GM12878 (cell line): ENCODE measurements at regions not wholly inside any gene's neighbourhood (a gene's known extent, or its start where the extent isn't known, plus 50 kb on each side); places are given as distances from the start of the nearest gene placed in this dataset.

Source experiments
- ATF7 ChIP-seq: fragments of 450-650 bp; IDR thresholded peaks from 2 replicates; pipeline ENCODE4 v1.6.1; 2016; ENCODE audit warnings: low read depth, mild to moderate bottlenecking
- HDAC2 ChIP-seq: fragments of 200-600 bp; sonication (generic); IDR thresholded peaks from 2 replicates; pipeline ENCODE4 v1.6.1; 2017
- RFX5 ChIP-seq: IDR thresholded peaks from 2 replicates; pipeline ENCODE4 v1.6.1; 2011; ENCODE audit warnings: low read depth, low read length, improper control_type of control experiment
- ZNF207 ChIP-seq: fragments of 450-650 bp; IDR thresholded peaks from 2 replicates; pipeline ENCODE4 v1.6.1; 2014; ENCODE audit warnings: antibody characterized with exemption, mild to moderate bottlenecking, borderline replicate concordance

DNA sequence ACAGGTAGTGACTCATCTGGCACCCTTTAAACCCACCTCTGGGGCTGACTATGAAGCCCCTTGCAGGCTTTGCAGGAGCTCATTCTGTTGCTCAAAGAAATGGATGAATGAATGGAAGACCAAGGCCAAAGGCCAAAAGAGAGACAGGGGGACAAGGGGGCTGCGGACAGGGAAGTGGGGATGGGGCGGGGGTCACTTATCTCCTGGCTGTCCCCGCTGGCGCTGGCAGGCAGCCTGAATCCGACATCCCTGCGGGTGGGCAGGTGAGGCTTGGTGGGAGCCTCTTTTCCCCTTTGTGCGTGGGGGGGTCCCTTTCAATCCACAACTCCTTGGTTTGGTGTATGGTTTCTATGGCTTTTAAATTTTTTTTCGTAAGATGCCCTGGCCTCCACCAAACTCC is 239.6 kb upstream of the C1orf174 start:
- TF ChIP-seq RFX5 (no peak), ATF7 (no peak), ZNF207 (no peak), HDAC2 (no peak)
